ENCODE measurements at regions not wholly inside any gene's neighbourhood (a gene's known extent, or its start where the extent isn't known, plus 50 kb on each side); places are given as distances from the start of the nearest gene placed in this dataset.

GRCh38 chr20:12835999-12836398, 172.8 kb upstream of the SPTLC3 start:
- Histone ChIP-seq H3K9ac (replicated peaks in 1 of 4; ENCODE audit: extremely low read depth in 1 of 4, low read depth in 3 of 4, low read length in 3 of 4) (no peak overlapping the region; a peak in 1 of 7 replicates), H2BK120ac (replicated peaks; ENCODE audit: low read depth, low read length) (no peak overlapping the region), H3K9me3 (ENCODE audit: insufficient read depth in 2 of 2, low read depth in 1 of 2, low read length in 1 of 2) (no peaks in the 10 kb centered on the region), H2BK5ac (ENCODE audit: low read depth, low read length) (no peak overlapping the region), H2BK12ac (ENCODE audit: low read depth, low read length) (no peak overlapping the region), H2BK15ac (ENCODE audit: low read length) (no peak overlapping the region), H3K56ac (replicated peaks; ENCODE audit: insufficient read length, low read depth, low read length) (no peak overlapping the region), H3K18ac (ENCODE audit: extremely low read depth, low read length) (no peak overlapping the region), H3K23ac (ENCODE audit: insufficient read length) (no peak overlapping the region), H3K4me3 (ENCODE audit: extremely low read depth in 1 of 4, insufficient read depth in 2 of 4, low read depth in 3 of 4, low read length in 4 of 4) (no peak overlapping the region), H2AK5ac (ENCODE audit: low read depth, low read length) (no peak overlapping the region), H3K4me1 (replicated peaks in 1 of 4; ENCODE audit: control insufficient read depth in 3 of 4, insufficient read depth in 4 of 4, low read length in 3 of 4) (peaks cover 0 to 2% (median 0%) of the 10 kb centered on the region in 4 experiments; a peak in 3 of 7 replicates), H3K4ac (replicated peaks; ENCODE audit: insufficient read length, low read depth, low read length) (no peak overlapping the region), H3K79me2 (ENCODE audit: control insufficient read depth in 1 of 2, insufficient read depth in 2 of 2, low read length in 2 of 2) (no peaks in the 10 kb centered on the region), H3K23me2 (ENCODE audit: low read depth, low read length) (no peaks in the 10 kb centered on the region), H2BK20ac (ENCODE audit: low read length) (no peak overlapping the region), H3K14ac (ENCODE audit: insufficient read length) (no peak overlapping the region), H3K27ac (ENCODE audit: low read depth, low read length) (no peak overlapping the region), H4K91ac (replicated peaks; ENCODE audit: insufficient read length, low read length) (no peak overlapping the region), H4K8ac (ENCODE audit: extremely low read depth, insufficient read depth, low read length) (no peak overlapping the region; the same call in 1 of the 2 replicates), H3K79me1 (ENCODE audit: low read depth, low read length) (no peaks in the 10 kb centered on the region), H3K27me3 (replicated peaks in 1 of 4; ENCODE audit: control insufficient read depth in 3 of 4, extremely low read depth in 1 of 4, insufficient read depth in 3 of 4, low read length in 3 of 4) (no peaks in the 10 kb centered on the region), H4K5ac (ENCODE audit: insufficient read length, low read depth, low read length) (no peak overlapping the region), H3K36me3 (ENCODE audit: control insufficient read depth in 2 of 4, insufficient read depth in 4 of 4, low read length in 3 of 4) (no peaks in the 10 kb centered on the region), H3K4me2 (ENCODE audit: insufficient read depth in 1 of 2, low read depth in 2 of 2, low read length in 2 of 2) (no peak overlapping the region), H4K20me1 (replicated peaks in 1 of 2; ENCODE audit: control insufficient read depth in 1 of 2, insufficient read depth in 2 of 2, low read length in 2 of 2) (no peaks in the 10 kb centered on the region), H2AFZ (ENCODE audit: low read length) (peak overlapping the region; percentile 93; the same call in 1 of the 2 replicates)
- CTCF ChIA-PET (ENCODE audit: partially characterized antibody), result interaction anchor here (1.1 to 1.5 kb wide), 2 partner anchors 21 to 87 kb away, joined by 3 to 5 read pairs; no protein-coding TSS in a partner anchor
- POLR2A ChIA-PET (ENCODE audit: partially characterized antibody), result no interaction called here
- 95% methylated on average over 1 of the region's 1 CpG; no CpG with 5 or more reads in 1 of the 2 experiments for WGBS, 2 experiments (ENCODE audit: extremely low coverage in 1 of 2, insufficient coverage in 1 of 2, insufficient read length in 1 of 2, insufficient replicate concordance in 2 of 2, low coverage in 1 of 2, low lambda C conversion rate in 2 of 2, missing lambda C conversion rate in 1 of 2)
- FAIRE-seq (no peak), DNase-seq (ENCODE audit: low read depth in 1 of 2, low spot score in 2 of 2) (peak in 1 of 2 experiments; percentile 17)
- TF ChIP-seq SAP30 (IDR thresholded peaks at IDR 0.05; ENCODE audit: insufficient read depth, insufficient replicate concordance, low read length), result no peak

Measured in H1 (cell line).